ENCODE measurements at regions not wholly inside any gene's neighbourhood (a gene's known extent, or its start where the extent isn't known, plus 50 kb on each side); places are given as distances from the start of the nearest gene placed in this dataset.

DNA sequence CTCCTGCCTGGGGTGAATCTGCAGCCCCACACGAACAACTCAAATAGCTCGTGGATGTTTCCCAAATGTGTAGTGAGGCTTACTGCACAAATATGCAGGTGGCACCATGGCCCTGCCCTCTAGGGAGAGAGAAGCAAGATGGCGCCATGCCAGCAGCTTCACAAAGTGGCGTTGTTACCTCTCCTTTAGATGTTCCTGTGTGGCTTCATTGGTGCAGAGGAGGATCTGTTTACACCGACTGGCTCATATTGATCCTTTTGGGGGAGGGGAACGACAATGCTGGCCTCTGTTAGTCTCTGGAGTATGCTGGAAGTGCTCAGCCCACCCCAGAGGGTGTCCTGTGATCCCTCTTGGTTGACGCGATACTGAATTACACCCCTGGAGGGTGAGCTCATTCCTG, 99.5 kb upstream of the GATA6 start:
- Histone ChIP-seq H3K27ac (ENCODE audit: low read length) (no peak overlapping the region), H3K4me3 (ENCODE audit: low read length) (no peak overlapping the region), H3K4me2 (ENCODE audit: low read length) (no peak overlapping the region), H4K20me1 (ENCODE audit: insufficient read depth) (no peaks in the 10 kb centered on the region), H3K9me3 (ENCODE audit: low read length) (no peaks in the 10 kb centered on the region), H3K27me3 (ENCODE audit: insufficient read depth, low read depth, low read length) (no peaks in the 10 kb centered on the region), H3F3A (ENCODE audit: insufficient read depth, low read length, poor library complexity, severe bottlenecking) (no peaks in the 10 kb centered on the region), H2AFZ (ENCODE audit: low read depth, low read length) (no peak overlapping the region), H3K79me2 (replicated peaks; ENCODE audit: insufficient read depth, low read length) (no peaks in the 10 kb centered on the region), H3K36me3 (ENCODE audit: insufficient read depth, low read length) (no peaks in the 10 kb centered on the region), H3K9ac (ENCODE audit: low read length) (no peak overlapping the region), H3K9me2 (ENCODE audit: insufficient read depth, low read length) (no peaks in the 10 kb centered on the region)
- TF ChIP-seq, protein P1, sequence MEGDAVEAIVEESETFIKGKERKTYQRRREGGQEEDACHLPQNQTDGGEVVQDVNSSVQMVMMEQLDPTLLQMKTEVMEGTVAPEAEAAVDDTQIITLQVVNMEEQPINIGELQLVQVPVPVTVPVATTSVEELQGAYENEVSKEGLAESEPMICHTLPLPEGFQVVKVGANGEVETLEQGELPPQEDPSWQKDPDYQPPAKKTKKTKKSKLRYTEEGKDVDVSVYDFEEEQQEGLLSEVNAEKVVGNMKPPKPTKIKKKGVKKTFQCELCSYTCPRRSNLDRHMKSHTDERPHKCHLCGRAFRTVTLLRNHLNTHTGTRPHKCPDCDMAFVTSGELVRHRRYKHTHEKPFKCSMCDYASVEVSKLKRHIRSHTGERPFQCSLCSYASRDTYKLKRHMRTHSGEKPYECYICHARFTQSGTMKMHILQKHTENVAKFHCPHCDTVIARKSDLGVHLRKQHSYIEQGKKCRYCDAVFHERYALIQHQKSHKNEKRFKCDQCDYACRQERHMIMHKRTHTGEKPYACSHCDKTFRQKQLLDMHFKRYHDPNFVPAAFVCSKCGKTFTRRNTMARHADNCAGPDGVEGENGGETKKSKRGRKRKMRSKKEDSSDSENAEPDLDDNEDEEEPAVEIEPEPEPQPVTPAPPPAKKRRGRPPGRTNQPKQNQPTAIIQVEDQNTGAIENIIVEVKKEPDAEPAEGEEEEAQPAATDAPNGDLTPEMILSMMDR (IDR thresholded peaks at IDR 0.05; ENCODE audit: poor library complexity, severe bottlenecking), result no peak
- TF ChIP-seq POLR2AphosphoS5 (IDR thresholded peaks at IDR 0.05) (no peak), TAF1 (IDR thresholded peaks at IDR 0.05; ENCODE audit: low read depth) (no peak)

- no peak for TF ChIP-seq RAD21 (conservative IDR thresholded peaks at IDR 0.05)
- no peak for TF ChIP-seq REST (IDR thresholded peaks at IDR 0.05; ENCODE audit: borderline replicate concordance)
- TF ChIP-seq EP300 (conservative IDR thresholded peaks at IDR 0.05; ENCODE audit: poor library complexity, severe bottlenecking), result no peak
- TF ChIP-seq POLR2AphosphoS5 (IDR thresholded peaks at IDR 0.05), result no peak
- TF ChIP-seq MXI1 (conservative IDR thresholded peaks at IDR 0.05; ENCODE audit: poor library complexity, severe bottlenecking), result no peak
- no peaks in the 10 kb centered on the region for H3K9me3 ChIP-seq (ENCODE audit: low read length)
- H3K4me2 ChIP-seq (ENCODE audit: low read length), result no peak overlapping the region
- no peaks in the 10 kb centered on the region for H3K36me3 ChIP-seq (ENCODE audit: insufficient read depth, low read length)
- H3K4me3 ChIP-seq (ENCODE audit: low read length), result no peak overlapping the region
- H3K9me2 ChIP-seq (ENCODE audit: insufficient read depth, low read length), result no peaks in the 10 kb centered on the region
- no peaks in the 10 kb centered on the region for H3K79me2 ChIP-seq (replicated peaks; ENCODE audit: insufficient read depth, low read length)
- no peak overlapping the region for H3K9ac ChIP-seq (ENCODE audit: low read length)
- H2AFZ ChIP-seq (ENCODE audit: low read depth, low read length), result no peak overlapping the region
- H3F3A ChIP-seq (ENCODE audit: insufficient read depth, low read length, poor library complexity, severe bottlenecking), result no peaks in the 10 kb centered on the region
- H3K27me3 ChIP-seq (ENCODE audit: insufficient read depth, low read depth, low read length), result no peaks in the 10 kb centered on the region
- no peaks in the 10 kb centered on the region for H4K20me1 ChIP-seq (ENCODE audit: insufficient read depth)
- no peak overlapping the region for H3K27ac ChIP-seq (ENCODE audit: low read length)
These were observed 96.0 kb upstream of the GATA6 start for GRCh38 chr18:22073411-22073810.

DNA sequence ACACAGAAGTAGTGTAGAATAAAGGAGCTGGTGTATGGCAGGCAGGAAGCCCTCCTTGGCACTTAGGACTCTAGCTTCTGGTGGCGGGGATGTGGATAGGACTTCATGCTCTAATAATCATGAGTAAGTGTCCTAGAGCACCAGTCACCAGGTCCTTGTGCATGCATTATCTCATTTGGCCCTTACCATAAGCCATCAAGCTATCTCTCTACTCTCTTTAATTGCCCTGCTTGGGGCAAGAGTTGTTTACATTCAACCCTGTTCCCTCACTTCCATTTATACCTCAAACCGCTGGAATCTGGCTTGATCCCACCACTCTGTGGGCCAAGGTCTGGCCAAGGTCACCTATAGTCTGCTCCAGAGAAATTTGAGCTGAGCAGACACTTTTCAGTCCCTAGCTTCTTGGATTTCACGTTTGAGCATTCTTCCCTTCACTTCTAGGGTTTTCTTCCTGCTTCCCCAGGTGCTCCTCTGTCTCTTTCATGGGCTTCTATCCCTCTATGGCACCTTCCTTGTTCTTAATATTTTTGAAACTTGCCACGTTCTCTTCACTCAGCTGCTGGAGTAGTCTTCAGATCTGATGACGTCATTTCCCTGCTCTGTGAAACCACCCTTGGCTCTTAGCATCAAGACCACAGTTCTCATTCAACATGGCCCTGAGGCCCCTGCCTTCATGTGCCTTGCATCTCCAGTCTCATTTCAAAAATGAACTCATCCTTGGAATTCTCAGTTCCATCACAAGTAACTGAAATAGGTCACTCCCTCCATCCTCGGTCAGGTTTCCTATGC, 94.9 kb upstream of the GATA6 start:
- Histone ChIP-seq H3K36me3 (ENCODE audit: insufficient read depth, low read length) (no peaks in the 10 kb centered on the region), H3K9ac (ENCODE audit: low read length) (no peak overlapping the region), H2AFZ (ENCODE audit: low read depth, low read length) (no peak overlapping the region), H3K9me3 (ENCODE audit: low read length) (no peaks in the 10 kb centered on the region), H4K20me1 (ENCODE audit: insufficient read depth) (no peaks in the 10 kb centered on the region), H3K27ac (ENCODE audit: low read length) (no peak overlapping the region), H3F3A (ENCODE audit: insufficient read depth, low read length, poor library complexity, severe bottlenecking) (no peaks in the 10 kb centered on the region), H3K4me3 (ENCODE audit: low read length) (no peak overlapping the region), H3K27me3 (ENCODE audit: insufficient read depth, low read depth, low read length) (no peaks in the 10 kb centered on the region), H3K79me2 (replicated peaks; ENCODE audit: insufficient read depth, low read length) (no peaks in the 10 kb centered on the region), H3K9me2 (ENCODE audit: insufficient read depth, low read length) (no peaks in the 10 kb centered on the region), H3K4me2 (ENCODE audit: low read length) (no peak overlapping the region)
- TF ChIP-seq MXI1 (conservative IDR thresholded peaks at IDR 0.05; ENCODE audit: poor library complexity, severe bottlenecking), result no peak
- no peak for TF ChIP-seq TAF1 (IDR thresholded peaks at IDR 0.05; ENCODE audit: low read depth)
- TF ChIP-seq SMC3 (conservative IDR thresholded peaks at IDR 0.05; ENCODE audit: poor library complexity), result no peak
- TF ChIP-seq REST (IDR thresholded peaks at IDR 0.05; ENCODE audit: borderline replicate concordance), result no peak
- TF ChIP-seq EZH2 (IDR thresholded peaks at IDR 0.05; ENCODE audit: borderline replicate concordance, insufficient read depth, low read length, poor library complexity, severe bottlenecking), result no peak
- no peak for TF ChIP-seq RAD21 (conservative IDR thresholded peaks at IDR 0.05)
- TF ChIP-seq EP300 (conservative IDR thresholded peaks at IDR 0.05; ENCODE audit: poor library complexity, severe bottlenecking), result no peak
- no peak for TF ChIP-seq POLR2AphosphoS5 (IDR thresholded peaks at IDR 0.05)
- TF ChIP-seq, protein P1 (IDR thresholded peaks at IDR 0.05; ENCODE audit: poor library complexity, severe bottlenecking), result no peak
